Left ventricle myocardium superior (tissue), 1 donor: ENCODE measurements at regions not wholly inside any gene's neighbourhood (a gene's known extent, or its start where the extent isn't known, plus 50 kb on each side); places are given as distances from the start of the nearest gene placed in this dataset.
"Not testable (repeated sequence)": the region's sequence is repeated elsewhere in the genome, so short reads cannot be mapped to it uniquely, and the experiment has no call there.

Experiments used
- ATAC-seq: fragments of 200-7000 bp; cut with Tn5 transposase; one replicate; pipeline ENCODE4 v1.9.1; 2020; ENCODE audit warnings: mild to moderate bottlenecking, moderate library complexity
- DNase-seq: peaks from one replicate; pipeline ENCODE4 v3.0.0-alpha.2; 2020
- intact Hi-C: fragments of 100-400 bp; cut with micrococcal nuclease; formaldehyde crosslinking; loops from one replicate; pipeline ENCODE4 v1.11.0; 2022
- donor health status: DM: no; HTN: yes; CAD: no; lungs with severe emphysema.

DNA sequence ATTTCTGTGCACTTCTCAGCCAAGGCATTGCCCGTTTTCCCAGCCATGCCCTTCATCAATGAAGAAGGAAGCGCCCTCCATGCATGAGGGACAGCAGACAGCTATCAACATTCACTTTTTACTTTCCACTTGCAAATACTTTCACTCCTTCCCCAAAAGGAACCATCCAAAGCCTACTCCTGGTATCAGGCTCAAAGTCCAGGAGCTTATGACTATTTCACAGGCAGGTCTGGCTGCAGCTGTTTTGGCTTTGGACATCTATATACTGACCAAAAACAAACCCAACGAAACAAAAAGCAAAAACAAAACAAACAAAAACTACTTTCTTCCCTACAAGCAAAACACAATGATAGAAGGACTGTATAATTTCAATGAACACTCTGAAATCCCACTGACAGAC is 825.1 kb downstream of the RNF144A start:
- no peak for DNase-seq
- no peak for ATAC-seq
- intact Hi-C loops = no loop called here

DNA sequence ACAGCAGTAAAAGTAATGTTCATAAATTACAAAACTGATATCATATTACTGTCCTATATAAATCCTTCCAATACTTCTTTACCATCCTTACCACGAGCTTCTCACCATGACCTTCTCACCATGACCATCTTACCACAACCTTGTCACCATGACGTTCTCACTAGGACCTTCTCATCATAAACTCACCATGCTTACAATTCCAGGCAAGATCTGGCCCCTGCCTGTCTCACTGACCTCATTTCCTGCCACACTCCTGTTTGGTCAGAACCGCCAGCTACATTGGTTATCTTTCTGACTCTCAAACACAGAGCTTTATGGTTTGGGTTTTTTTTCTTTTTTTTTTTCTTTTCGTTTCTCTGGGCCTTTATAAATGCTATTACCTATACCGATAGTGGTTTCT is 827.6 kb downstream of the RNF144A start:
- DNase-seq = no peak
- no peak for ATAC-seq
- intact Hi-C loops = no loop called here

DNA sequence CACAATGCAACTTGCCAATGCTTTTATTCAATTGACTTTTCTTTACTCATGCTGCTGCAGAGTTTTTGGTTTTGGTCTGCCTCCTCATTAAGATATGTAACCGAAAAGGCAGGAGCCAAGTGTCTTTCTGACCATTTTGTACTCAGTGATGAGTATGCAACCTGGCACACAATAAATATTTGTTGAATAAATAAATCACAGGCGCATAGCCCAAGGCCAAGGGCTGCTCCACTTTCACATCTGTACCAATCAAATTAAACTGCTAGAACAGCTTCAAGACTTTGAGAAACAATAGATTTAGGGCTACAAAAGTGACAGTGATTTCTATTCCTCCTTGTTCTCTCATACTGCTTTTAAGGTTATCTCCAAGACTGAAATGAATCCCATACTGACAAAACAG is 828.2 kb downstream of the RNF144A start:
- no peak for DNase-seq
- intact Hi-C loops = no loop called here
- no peak for ATAC-seq

DNA sequence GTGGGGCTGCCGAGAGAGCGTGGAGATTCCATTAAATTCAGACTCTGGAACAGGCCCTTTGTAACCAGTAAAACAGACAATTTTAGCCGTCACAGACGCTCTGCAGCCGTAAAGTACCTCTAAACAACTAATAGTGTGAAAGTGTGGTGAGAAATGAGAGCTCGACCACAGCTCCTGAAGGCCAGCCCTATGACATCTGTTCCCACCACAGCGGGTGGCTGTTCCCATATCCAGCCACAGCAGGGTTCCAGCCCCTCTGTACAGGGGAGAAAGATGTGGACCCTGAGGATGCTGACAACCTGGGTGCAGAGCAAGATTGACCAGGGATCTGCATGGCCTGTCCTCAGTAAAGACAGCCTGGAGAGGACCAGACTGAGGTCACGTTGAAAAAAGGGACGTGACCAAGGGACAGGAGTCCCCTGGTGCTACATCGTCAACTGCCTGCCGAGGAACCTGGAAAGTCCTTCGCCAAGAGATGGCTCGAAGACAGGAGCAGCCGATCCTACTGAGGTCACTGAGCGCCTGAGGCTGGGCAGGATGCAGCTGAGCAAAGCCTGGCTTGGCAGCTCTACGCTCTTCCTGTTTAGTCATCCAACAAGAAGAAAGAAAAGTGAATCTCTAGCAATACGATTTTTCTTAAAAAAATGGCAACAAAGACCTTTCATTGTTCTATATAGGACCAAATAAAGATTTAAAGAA is 831.7 kb downstream of the RNF144A start:
- intact Hi-C loops = no loop called here
- ATAC-seq (no peak), DNase-seq (no peak)

DNA sequence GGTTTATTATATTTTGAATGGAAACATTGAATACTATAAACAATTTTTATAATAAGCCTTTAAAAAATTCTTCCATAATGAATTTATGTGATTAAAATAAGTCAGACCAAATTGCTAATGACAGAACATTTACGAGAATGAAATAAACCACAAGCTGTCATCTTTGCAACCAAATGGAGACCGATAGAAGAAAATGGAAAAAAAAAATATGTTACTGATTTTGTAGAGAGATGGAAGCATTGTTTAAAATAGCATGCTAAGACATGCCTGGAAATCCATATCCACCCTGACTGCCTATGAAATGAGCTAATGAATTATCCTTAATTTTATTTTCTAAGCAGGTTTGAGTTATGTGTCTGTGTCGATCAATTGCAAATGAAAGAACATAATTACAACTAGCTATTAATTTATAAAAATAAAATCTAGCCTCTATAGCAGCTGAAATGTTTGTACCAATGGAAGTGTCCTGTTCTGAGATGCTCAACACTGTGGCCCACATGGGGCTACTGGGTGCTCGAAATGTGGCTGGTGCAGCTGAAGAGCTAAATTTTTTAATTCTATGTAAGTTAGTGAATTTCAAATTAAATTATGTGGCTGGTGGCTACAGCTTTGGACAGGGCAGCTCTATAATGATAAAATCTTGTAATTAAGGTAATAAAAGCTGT is 832.8 kb downstream of the RNF144A start:
- intact Hi-C loops = no loop called here
- ATAC-seq (no peak), DNase-seq (no peak)

DNA sequence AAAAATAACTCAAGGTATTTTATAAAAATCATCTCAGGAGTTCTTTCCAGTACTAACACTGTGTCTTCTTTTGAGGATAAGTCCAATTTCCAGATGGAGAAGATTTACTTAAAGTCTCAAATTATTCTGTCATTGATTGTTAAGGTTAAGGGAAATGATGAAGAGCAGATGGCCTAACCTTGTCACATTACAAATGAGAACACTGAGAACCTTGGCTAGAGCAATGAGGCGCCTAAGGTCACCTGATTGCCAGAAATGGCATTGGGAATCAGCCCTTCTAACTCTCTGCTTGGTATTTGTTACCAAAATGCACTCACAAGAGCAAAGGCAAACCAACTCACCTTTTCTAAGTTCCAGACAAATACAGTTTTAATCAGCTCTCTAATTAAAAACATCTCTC is 835.1 kb downstream of the RNF144A start:
- intact Hi-C loops = no loop called here
- ATAC-seq (peak; percentile 76), DNase-seq (no peak)

DNA sequence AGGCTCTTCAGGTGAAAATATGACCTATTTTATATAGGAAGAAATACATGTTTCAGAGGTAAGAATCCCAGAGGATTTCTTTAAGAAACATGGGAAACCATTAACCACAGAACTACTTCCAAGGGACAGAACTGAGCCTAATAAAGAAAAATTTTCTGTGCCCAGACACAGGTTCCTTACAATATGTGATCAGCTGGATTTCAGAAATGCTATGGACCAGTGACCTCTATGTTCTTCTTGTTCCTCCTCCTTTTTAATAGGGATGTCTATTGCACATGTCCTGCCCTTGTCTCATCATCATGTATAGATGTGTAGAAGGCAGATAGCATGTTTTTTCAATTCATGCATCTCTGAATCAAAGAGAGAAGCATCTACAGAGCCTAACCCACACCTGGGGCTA is 836.6 kb downstream of the RNF144A start:
- intact Hi-C loops = no loop called here

DNA sequence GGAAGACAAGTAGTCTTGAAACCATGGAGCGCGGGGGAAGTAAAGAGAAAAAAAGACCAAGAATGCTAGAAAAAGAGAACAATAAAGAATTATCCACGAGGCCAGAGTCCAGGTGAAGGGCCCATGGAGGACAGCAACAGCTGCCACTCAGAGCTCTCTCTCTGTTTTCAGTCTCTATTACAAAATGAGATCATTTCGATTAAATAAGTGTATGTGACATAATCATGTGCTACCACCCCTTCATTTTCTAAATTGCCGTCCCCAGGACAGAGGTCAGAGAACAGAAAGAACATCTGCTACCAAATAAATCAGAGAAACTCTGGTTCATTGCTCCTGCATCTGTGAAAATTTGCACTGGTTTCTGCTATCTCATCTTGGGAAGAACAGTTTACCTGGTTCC is 838.7 kb downstream of the RNF144A start:
- intact Hi-C loops = no loop called here
- DNase-seq (no peak), ATAC-seq (no peak)

More for the DNA sequence above, 836.6 kb downstream of the RNF144A start:
- DNase-seq = no peak
- no peak for ATAC-seq

DNA sequence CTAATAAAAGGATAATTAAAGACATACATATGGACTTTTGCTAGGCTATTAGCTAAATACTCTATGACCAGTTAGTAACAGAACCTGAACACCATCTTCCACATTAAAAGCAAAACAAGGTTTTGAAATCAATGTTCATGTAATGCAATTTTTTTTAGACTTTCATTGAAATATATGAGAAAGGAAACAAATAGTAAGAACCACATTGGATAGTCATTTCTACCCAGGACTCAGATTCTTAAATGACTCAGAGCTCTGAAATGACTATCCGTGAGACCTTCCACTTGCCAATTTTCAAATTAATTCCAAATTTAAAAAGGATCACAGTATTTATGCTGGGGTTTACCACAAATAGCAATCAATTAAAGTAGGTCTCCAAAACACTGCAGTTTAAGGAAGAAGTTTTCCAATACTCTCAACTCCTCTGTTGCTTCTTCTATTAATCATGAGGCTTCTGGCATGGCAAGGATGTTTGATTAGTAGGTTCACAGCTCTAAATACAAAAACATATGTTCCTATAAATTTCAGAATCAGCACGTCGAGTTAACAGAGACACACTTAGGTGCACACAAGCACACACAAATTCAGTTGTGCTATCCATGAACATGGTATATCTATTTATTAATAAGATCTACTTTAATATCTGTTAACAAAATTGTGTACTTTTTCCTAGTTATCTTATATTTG is 841.0 kb downstream of the RNF144A start:
- intact Hi-C loops = no loop called here
- DNase-seq (no peak), ATAC-seq (no peak)

DNA sequence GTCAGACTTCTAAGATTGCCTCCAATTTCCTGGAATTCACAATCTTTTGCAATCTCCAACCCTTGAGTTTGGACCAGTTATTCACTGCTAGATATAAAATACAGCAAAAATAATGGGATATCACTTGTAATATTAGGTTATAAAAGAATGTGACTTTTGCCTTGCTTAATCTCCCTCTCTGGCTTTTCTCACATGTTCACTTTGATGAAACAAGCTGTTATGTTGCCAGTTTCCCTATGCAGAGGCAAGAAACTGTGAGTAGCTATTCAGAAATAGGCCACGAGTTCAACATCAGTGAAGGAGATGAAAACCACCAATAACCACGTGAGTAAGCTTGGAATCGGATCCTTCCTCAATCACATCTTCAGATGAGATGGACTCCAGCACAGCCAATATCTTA is 842.7 kb downstream of the RNF144A start:
- intact Hi-C loops = no loop called here
- no peak for DNase-seq
- ATAC-seq = no peak

DNA sequence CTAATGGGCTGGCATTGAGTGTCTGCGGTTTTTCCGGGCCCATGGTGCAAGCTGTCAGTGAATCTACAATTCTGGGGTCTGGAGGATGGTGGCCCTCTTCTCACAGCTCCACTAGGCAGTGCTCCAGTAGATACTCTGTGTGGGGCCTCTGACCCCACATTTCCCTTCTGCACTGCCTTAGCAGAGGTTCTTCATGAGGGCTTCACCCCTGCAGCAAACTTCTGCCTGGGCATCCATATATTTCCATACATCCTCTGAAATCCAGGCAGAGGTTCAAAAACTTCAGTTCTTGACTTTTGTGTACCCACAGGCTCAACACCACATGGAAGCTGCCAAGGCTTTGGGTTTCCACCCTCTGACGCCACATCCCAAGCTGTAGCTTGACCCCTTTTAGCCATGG is 846.2 kb downstream of the RNF144A start:
- ATAC-seq, intact Hi-C loops, DNase-seq: not testable (repeated sequence)

DNA sequence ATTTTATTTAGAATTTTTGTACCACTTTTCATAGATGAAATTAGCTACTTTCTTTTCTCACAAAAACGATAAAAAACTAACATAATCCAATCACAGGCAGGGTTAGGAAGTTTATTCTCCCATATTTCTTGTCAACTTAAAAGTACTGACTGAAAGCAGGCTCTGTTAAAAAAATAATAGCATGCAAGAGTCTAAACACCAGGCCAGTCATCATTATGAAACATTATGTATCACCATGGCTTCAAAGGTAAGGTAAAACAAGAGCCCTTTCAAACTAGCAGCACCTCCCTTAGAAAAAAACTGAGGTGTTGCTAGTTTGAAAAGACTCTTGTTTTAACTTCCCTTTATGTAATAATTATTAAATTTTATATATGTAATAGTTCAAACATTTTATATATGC is 848.0 kb downstream of the RNF144A start:
- intact Hi-C loops = no loop called here
- DNase-seq (no peak), ATAC-seq (no peak)

DNA sequence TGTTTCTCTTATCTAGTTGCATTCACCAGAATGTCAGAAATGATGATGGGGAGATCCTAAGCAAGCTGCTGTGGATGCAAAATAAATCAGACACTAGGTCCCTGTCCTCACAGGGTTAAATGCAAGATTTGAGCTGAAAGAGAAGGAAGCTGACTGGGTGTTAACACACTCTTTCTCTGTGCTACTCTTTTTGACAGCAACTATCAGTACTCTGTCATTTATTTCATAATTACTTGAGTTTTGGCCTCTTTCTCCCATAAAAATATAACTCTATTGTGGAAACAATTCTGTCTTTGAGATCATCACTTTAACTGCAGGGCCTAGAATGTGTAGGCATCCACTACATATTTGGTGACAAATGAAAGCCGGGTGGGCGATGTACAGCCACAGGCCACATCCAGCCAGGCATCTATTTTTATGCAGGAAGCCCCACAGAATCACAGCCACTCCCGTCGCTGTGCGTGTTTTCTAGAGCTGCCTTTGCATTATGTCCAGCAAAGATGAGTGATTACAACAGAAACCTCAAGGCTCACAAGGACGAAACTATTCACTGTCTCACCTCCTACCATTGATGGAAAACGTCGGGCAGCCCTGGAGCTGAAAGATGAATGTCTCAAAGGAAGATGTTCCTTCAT is 849.0 kb downstream of the RNF144A start:
- no peak for ATAC-seq
- DNase-seq = no peak
- intact Hi-C loops = no loop called here

DNA sequence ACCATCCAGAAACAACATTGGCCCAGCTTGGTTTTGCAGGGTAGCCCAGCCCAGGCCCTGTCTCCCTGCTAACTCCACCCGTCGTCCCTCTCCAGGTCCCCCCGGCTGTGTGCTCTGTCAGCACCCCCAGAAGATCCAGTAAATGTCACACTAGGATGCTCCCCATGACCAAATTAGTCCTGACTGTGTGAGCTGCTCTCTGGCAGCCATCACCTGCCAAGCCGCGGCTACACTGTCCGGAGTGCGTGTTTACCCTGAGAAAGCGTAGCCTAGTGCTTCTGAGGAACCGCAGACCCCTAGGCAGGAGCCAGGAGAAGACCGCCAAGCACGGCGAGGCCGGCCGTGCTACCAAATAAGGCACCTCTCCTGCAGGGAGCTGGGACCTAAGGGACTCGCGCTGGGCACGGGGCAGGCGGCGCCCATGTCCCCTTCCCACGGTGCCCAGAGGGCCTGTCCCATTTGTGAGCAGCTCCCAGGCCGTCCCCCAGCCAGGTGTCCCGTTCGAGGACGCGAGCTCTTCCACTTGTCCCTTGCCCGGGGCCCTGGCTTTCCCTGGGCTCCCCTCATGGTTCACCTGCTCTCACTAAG is 849.9 kb downstream of the RNF144A start:
- ATAC-seq (no peak), DNase-seq (no peak)
- intact Hi-C loops = no loop called here

DNA sequence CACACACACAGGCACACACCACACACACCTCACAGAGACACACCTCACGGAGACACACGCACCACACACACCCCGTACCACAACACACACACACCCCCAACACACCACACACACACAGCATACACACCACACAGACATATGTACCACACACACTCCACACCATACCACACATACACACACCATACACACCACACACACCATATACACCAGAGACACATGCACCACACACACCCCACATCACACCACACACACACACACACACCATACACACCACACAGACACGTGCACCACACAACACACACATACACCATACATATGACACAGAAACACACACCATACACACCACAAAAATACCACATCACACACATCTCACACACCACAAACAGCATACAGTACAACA is 850.7 kb downstream of the RNF144A start:
- ATAC-seq (no peak), DNase-seq (no peak)
- intact Hi-C loops = no loop called here

DNA sequence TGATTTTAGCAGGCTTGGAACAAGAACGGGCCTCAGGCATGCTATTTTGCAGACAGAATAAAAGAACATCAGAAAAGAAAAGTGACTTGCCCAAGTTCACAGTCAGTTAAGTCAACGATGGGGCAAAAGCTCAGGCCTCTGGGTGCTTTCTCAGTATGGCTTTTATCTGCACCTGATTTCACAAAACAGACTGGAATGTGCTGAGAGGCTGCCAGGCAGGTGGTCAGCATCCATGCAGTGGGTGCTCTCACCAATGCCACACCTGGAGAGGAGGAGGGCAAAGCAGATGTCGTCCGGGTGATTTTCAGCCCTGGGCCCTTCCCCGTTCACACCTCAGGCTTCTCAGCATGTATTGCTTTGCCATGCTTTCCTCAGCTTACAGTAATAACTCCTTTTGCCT is 854.6 kb downstream of the RNF144A start:
- no peak for DNase-seq

DNA sequence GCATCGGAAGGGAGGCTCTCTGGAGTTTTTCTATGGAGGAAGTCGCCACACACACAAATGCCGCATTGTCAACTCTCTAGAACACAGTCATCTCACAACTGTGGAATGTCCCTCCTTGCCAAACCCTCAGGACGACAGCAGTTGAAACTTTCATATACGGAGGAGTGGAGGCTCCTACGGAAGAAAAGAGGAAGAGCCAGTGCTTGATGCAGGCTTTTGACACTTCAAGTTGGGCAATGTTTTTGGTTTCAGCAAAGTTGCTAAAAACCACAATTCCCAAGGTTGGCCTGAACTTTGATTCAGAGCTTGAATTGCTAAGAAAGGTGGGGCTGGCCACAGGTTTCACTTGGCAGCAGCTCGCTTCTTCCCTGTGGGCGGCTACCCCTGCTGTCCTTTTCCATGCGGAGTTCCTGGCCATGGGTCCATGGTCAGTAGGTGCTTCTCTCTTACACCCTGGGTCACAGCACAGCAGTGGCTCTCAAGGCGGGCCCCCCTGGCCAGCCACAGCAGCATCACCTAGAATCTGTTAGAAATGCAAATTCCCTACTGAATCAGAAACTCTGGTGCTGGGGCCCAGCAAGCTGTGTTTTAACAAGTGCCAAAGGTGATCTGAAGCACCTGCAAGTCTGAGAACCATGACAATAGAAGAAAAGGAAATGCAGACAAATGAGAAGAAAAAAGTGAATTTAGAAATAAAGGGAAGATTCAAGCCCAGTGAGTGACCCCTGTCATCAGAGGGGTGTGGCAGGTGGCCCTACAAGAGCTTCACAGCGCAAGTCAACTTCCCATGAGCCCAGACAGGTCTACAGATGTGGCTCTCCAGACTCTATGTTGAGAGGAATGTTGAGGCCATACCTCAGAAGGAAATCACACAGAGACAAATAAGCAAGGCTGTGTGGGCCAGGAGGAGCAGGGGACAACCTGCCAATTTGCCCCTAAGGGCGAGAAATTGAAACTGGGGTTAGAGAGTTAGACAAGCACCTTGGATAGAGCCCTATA is 856.4 kb downstream of the RNF144A start:
- peak; percentile 43 for ATAC-seq
- DNase-seq = no peak
- intact Hi-C loops = no loop called here

More for the DNA sequence above, 854.6 kb downstream of the RNF144A start:
- no peak for ATAC-seq
- intact Hi-C loops = no loop called here

DNA sequence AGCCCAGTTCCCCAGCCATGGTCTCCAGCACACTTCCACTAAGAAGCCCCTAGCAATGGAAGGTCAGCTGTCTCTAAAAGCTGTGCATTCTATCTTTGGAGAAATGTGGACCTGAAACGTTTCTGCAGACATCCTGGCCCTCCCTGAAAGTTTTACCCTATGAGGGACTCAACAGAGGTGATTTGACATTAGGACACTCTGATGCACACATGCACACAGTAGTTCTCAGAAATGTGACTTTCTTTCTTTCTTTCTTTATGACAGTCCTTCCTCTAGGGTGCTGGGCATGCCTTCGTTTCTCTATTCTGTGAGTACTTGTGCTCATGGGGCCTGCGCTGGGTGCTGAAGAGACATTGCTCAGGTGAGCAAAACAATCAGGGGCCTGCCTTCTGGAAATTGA is 857.3 kb downstream of the RNF144A start:
- intact Hi-C loops = no loop called here
- ATAC-seq (no peak), DNase-seq (no peak)

DNA sequence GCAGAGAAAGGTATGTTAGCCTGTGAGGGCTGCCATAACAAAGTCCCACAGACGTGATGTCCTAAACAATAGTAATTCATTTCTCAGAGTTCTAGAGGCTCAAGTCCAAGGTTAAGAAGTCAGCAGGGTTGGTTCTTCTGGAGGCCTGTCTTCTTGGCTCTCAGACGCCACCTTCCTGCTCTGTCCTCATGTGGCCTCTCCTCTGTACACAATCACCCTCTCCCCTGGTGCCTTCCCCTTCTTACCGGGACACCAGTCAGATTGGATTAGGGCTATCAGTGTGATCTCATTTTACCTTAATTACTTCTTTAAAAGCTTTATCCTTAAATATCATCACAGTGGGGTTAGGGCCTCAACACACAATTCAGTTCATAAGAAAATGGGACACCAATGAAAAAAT is 860.5 kb downstream of the RNF144A start:
- ATAC-seq = no peak
- DNase-seq = no peak
- intact Hi-C loops = no loop called here
